Activated CD8-positive, alpha-beta memory T cell treated with anti-CD3 and anti-CD28 coated beads, Interleukin-2, amount 50 U/mL, for 24 hours (primary cell): ENCODE measurements at regions not wholly inside any gene's neighbourhood (a gene's known extent, or its start where the extent isn't known, plus 50 kb on each side); places are given as distances from the start of the nearest gene placed in this dataset.

Source experiments
- DNase-seq: peaks from one replicate; pipeline ENCODE4 v3.0.0-alpha.2; 2020; ENCODE audit errors: extremely low read depth

DNA sequence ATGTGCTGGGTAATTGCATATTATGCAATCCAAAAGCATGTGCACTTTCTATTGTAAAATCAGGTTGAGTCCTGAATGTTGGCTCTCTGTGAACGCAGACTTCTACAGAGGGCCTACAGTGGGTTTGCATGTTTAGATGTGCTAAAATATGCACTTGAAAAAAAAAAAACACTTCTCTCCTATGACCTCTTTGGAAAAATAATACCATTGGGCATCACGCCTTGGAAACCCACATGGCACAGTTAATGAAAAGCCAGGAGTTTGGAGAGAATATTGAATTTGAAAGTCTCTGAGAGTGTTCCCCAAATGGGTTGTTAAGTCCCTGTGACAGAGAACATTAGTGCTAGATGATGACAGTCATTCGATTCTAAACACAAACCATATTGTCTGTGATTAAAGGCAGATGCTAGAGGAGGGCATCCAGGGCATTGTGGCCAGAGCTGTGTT is 710.4 kb upstream of the PIK3C3 start:
- DNase-seq: no peak

DNA sequence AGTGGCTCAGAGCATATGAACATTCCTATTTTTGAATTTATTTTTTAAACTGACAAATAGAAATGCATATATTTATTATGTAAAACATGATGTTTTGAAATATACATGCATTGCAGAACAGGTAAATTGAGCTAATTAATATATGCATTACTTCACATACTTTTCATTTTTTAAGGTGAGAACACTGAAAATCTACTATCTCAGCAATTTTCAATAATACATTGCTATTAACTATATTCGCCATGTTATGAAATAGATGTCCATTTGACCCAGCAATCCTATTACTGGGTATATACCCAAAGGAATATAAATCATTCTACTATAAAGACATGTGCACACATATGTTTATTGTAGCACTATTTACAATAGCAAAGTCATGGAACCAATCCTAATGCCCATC is 717.7 kb upstream of the PIK3C3 start:
- DNase-seq: no peak

DNA sequence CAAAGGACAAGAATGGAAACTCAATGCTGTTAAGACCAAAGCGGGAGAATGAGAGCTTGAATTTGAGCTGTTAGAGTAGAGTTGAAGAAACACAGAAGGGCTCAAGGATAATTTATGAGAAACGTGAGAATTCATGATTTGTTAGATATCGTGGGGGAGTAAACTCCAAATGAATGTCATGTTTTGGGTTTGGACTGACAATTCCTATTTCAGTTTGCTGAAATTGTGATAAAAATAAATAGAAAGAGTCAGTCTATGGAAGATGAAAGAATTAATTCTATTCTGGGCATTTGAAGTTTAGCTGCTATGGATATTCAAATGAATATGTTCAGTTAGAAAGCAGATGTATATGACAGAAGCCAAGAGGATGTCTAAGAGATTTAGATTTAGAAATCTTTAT is 723.4 kb upstream of the PIK3C3 start:
- no peak for DNase-seq

DNA sequence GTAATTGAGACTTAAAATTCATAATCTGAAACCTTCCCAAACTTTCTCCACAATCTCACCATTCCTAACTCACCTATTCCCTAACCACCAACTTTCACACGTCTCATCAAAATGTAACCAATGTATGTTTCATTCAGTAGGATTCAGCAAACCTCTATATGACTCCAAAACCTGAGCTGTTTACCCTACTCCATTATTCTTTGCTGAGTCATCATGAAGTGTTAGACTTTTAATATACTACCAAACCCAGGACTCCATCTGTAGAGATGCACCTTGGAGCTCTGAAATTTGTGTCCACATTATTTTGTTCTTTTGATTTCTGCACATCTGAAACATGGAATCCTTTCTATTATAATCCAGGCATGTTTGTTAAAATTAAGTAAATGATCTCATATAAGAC is 727.0 kb upstream of the PIK3C3 start:
- DNase-seq: no peak

DNA sequence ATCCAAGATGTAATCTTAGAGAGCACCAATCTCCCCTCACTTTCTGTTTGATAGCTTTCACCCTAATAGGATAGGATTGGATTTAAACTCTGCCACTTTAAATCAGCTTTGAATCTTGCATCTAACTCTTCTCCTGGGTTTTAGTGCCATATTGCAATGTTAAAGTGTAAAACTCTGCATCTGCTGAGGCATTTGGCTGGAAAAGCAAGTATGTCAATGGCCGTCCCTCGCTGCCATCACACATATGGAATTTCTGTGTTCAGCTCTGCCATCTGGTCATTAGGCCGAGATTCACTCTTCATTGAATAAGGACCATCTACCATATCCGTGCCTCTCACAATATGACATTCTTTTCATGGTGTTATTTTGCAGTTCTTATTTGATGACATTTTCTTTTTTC is 728.1 kb upstream of the PIK3C3 start:
- DNase-seq: no peak

DNA sequence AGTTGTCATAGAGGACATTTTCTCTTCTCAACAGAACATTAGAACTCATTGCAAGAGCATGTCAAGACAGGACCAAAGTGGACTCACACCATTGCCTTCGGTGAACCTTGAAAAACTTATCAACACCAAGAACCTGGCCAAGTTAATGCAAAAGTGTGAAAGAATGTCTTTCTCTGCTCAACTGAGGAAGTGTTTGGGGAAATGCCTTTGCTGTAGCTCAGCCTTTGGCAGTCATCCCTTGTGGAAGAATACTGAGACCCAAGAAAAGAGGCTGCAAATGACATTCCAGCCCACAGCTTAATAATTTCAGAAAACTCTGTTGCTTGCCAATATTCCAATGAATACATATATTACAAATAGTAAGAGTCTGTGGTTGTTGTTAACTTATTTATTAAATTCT is 728.8 kb upstream of the PIK3C3 start:
- no peak for DNase-seq

DNA sequence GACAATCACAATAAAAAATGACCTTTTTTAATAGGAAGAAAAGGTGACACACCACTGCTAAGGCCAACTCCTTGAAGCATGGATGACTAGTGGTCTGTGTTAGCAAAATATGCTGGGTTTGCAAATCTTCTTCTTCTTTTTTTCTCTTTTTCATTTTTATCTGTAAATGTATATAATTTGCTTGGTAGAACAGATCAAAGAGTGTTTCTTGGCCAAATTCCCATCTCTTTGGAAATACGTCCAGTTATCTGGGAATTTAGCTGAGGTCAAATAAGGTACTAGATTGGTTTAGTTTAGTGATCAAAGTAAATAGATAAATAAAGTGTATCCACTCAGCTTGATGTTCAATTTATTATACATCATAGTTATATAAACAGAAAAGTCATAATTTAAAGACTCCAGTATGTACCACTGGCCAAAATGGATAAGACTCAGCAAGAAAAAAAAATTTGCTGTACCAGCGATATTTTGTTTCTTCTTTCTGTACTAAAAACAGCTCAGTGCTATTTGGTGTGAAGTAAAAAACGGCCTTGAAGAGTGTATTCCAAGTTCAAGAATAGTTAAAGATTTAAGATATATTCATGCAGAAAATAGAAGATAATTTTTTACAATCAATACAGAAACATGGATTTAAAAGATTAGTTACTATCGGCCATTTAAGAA is 738.6 kb upstream of the PIK3C3 start:
- DNase-seq: no peak

DNA sequence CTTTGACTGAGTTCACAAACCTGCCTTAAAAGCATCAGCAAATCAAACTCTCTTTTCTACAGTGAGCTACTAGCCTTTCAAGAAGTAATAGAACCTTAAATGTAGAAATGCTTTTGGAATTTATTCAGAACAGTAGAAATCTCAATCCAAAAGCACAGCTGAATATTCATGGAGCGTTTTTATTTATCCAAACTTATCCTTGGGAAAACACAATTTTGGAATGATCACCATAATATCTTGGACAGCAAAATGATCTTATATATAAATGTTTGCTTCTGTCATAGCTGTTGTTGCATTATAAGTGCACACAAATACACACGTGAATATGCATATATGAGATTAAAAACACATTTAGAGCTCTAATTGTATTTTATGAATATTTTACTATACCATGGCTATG is 747.3 kb upstream of the PIK3C3 start:
- DNase-seq: no peak

DNA sequence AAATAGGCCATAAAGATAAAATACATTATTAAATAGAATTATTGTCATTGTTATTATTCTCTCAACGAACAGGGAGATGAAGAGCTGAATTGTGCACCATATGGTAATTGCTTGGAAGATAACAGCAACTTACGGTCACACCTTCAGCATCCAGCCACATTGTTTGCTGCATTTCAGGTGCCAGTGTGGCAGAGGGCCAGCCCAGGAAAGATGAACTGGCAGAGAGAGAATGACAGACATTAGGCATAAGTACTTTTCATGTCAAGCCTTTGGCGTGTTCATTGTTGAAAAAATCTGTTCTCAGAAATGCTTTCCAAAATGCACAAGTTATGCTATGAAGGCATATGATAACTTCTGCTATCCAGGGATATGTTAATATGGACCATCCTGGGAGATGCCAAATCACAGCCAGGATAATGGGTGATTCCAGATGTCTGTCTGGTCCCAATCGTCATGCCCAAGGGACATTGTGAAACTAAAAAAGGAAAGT is 748.6 kb upstream of the PIK3C3 start:
- DNase-seq: no peak

DNA sequence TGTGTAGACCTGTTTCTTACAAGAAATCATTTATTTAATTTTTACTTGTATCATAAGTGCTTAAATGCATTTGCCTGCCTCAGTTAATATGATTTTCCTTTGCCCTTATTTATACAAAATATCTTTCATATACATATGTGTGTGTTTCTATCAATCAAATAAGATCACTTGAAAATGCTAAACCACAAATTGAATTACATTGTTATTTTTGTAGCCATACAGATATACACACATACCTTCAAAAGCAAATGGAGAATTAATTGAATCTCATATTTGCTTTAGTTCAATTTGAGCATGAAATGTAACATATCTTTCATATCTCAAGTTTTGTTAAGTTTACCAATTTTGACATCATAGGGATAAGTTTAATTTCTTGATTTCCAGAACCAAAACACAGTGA is 755.8 kb upstream of the PIK3C3 start:
- DNase-seq: no peak

DNA sequence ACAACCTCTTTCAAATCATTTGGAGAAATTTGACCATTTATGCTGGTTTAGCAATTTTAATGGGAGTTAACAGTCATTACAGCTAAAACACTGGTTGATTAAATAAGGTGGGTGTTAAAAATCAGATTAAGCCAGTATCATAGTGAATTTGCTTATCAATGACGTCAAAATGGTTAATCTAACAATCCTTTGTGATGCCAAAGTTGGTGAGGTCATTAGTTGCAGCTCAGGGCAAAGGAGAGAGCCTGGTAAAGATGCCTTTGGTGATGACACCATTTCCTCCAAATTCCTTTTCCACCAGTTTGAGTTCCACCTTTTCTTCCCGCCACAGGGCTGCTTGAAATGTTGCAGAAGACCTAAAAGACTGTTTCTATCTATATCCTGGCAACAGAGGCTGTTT is 757.1 kb upstream of the PIK3C3 start:
- DNase-seq: no peak

DNA sequence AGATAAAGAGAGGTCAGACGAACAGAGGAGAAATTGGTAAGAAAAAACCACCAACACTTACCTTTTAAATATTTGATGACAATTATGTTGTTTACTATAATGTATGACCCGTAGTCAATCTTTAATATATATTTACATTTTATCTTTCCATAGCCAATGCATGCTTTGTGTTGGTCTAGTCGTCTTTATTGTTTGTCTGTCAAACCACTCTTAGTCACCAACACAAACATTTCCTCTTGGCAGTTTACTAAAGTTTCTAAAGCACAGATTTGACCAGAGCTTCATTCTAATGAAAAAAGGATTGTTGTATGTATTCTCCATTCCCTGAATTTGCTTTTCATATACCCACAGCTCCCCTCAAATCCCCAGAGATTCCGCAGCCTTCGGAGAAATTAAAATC is 784.7 kb upstream of the PIK3C3 start:
- no peak for DNase-seq

DNA sequence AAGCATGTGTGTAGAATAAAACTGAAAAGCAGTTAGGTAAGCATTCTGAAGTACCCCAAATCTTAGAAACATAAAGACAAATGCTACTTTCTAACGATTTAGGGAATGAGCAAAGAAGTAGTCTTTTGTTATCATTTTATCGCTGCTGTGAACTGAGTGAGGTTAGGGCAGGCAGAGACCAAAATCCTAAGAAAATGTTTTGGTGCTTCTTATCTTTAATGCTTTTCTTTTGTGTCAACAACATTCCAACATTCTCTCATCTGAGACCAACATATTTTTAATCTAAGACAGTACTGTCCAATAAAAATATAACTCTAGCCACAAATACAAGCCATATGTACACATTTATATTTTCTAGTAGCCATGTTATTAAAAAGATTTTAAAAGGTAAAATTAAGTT is 789.4 kb upstream of the PIK3C3 start:
- no peak for DNase-seq

DNA sequence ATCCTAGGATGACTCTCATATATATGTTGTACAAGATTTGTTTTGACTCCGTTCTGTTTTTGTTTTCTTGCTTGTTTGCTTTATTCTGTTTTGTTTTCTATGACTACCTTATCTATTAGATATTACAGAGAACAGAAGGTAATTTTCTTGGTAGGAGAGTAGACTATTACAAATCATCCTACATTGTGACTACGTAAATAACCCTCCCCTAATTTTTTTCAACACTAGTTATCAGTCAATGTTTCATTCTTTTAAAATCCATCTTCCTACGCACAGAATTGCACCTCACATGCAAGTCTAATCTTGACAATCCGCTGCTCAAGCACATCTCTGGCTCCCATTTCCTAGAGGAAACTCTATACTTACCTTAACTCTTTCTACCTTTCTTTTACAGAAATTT is 792.3 kb upstream of the PIK3C3 start:
- no peak for DNase-seq

DNA sequence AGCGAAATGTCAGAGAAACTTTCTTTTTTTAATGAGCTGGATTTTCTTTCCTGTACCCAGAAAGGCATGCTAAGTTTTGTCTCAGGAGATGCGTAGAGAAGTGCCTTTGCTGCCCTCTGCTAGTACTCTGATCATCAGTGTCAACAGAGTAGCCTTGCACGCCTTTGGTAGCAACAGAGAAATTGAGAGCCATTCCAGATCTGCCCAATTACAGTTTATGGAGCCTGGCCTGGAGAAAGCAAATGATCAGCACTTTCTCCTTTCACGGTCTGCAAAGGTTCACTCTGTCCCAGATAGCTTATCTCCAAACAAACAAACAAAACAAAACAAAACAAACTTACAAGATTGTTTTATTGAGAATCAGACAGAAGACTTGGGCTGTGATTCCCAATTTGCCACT is 792.8 kb upstream of the PIK3C3 start:
- DNase-seq: no peak

DNA sequence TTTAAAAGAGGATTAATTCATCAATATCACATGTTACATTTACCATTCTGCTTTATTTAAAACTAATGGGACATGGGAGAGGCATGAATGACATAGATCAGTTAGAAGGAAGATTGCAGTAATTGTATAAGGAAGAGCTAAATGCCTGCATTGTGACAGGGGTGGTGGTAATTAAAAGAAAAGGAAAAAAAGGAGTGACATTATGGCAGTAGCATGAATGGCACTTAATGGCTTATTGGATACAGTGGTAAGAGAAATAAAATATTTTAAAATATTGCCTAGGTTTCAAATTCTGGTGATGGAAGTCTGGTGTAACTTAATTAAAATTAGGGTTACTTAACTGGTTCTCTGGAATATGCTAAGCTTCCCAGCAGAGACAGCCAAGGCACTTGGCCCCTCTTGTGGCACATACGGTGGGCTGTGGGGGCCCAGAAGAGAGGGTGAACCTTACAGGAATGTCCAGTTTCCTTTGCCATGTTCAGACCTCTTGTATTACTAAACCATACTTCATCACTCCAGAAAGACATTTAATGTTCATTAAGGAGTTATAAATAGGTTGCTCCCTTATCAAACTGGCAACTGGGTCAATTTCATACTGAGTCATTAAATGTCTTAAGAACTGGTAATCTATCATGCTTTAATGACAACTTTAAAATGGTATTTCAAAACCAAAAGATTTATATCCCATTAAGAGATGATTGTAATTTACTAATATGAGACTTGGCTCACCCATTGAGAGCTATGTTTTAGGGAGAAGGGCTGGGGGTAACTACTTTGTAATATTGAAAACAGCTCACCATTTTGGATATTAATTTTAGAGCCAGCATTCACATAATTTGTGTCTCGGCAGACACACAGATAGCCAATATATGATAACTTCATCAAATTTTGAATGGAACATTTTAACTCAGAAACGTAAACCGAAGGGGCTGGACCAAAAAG is 798.9 kb upstream of the PIK3C3 start:
- DNase-seq: no peak

DNA sequence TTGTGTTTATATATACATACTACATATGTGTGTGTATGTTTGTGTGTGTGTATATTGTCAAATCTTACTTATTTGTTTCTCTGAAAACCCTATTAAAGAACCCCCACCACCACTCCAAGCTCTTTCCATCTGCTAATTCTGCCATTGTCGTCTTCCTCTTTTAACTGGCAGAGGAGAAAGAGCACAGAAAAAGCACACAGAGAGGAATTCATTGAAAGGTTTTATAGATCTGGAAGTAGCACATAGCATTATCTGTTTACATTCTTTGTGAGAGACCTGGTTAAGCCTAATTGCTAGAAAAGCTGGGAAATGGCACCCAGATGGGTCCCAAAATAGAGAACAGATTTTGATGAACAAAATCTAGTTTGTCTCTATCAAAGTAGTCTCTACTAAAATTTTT is 800.0 kb upstream of the PIK3C3 start:
- DNase-seq: no peak

DNA sequence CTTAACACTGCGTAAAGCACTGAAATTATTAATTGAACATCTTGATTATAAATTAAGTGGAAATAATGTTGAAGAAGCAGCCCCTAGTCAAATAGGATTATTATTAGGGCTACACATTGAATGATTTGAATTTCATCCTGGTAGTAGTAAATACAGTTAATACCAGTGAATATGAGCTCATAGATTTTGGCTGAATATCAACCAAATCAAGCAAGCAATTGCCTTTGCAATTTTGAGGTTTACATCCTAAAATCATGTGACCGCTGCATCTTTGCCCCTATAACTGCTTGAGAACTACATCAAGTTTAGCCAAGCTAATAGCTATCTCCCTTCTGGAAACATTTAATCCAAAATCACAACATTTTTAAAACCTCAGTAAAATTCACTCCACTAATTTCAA is 801.2 kb upstream of the PIK3C3 start:
- DNase-seq: no peak

DNA sequence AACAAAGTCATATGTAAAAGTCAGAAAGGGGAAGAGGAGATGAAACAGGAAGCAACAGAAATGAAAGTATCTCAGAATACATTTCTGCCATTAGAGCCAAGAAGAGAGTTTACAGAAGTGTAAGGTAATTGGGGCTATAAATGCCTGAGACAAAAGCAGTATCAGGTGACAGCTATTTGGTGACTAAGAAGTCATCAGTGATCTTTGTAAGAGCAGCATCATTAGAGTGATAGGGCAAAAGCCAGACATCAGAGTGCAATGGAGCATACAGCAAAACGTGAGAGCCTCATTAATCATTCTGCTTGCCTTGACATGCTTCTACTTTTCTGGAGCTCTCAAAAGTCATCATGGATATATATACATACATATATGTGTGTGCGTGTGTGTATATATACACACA is 804.7 kb upstream of the PIK3C3 start:
- DNase-seq: no peak

DNA sequence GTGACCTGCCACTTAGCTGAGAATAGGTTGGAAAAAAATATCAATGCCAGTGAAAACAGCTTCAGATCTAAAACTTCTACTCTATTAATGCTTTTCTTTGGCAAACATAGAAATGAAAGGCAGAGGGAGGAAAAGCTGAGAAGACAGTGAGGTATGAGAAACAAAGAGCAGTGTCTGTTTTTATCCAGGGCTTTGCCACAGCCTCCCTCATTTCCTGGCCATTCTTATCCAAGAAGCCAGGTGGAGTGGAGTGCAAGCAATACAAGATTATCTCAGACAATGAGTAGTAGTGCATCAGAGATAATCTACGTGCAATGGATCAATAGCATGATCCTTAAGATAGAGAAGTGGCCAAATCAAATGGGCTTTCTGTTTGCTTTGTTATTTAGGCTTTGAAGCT is 808.7 kb upstream of the PIK3C3 start:
- no peak for DNase-seq

DNA sequence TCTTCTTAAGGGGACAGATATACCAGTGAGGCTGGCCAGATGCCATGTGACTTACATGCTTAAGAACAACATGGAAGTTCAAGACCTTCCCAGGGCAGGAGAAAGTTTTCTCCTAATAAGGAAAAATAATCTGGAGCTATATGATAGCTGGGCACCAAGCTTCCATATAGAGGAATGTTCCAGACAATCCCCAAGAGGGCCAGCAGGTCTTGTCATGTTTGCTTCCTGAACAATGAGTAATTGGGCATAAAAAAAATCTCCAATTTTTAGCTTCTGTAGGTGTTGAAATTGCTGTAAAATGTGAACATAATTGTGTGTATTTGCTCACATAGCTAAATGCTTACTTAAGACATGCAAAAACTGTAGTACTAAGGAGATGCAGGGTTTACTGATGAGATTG is 809.5 kb upstream of the PIK3C3 start:
- no peak for DNase-seq

DNA sequence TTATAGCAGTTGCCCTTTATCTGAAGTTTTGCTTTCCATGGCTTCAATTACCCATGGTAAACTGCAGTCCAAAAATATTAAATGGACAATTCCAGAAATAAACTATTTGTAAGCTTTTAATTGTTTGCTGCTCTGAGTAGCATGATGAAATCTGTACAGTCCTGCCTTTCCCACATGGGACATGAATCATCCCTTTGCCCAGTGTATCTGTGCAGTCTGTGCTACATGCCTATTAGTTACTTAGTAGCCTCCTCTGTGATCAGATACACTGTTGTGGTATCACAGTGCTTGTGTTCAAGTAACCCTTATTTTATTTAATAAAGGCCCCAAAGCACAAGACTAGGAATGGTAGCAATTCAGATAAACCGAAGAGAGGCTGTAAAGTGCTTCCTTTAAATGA is 810.6 kb upstream of the PIK3C3 start:
- DNase-seq: no peak

DNA sequence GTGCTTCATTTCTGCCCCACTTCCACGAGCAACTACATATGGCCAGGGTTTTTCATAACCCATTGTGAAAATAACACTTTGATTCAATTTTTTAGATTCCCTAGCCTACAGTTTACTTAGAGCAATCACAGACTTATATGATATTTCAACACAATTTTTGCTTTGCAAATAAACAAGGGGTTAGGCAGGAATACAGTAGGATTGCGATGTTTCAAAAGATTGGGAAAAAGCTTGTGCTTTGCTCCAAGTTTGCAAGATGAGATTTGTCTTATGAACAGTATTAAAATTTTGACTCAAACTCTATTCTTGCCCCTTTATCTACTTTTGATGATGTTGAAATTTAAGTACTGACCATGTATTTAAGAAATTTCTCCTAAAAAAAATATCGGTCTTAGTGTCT is 814.5 kb upstream of the PIK3C3 start:
- DNase-seq: no peak
